ENCODE measurements at regions not wholly inside any gene's neighbourhood (a gene's known extent, or its start where the extent isn't known, plus 50 kb on each side); places are given as distances from the start of the nearest gene placed in this dataset.

DNA sequence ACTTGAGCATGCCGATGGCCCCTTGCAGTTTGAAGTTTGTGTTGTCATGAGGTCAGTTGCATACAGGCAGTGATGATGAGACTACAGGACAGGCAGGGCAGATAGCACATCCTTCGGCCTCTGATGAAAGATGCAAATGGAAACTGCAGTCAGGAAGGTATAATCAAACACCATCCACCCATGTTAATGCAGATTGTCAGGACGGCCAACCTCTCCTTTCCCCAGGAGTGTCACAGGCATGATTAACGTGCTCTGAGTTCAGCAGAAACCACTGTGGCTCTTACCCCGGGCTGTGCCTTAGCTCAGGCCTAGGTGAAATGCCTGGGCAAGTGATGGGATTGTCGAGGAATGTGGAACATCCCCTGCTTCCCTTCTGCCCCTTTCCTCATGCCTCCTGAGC is 893.5 kb upstream of the RBFOX1 start:
- no peak for DNase-seq (ENCODE audit: low read depth)

DNA sequence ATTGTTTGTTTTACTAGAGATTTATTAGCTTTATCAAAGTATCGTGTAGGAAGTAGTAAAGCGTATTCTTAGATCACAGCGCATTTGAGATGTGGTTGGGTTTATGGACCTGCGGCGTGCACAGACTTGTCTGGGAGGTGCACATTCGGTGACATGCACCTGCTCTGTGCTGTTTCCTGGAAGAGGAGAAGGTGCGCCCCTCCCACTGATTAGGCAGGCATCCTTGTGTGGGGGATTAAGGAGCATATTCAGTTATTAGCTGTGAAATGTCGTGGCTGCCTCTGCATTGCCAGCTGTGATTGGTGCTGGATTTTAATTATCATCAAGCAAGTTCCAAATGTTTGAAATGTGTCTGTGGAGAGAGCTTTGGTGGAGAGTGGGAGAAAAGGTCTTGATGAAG is 903.8 kb upstream of the RBFOX1 start:
- DNase-seq (ENCODE audit: low read depth), result no peak

DNA sequence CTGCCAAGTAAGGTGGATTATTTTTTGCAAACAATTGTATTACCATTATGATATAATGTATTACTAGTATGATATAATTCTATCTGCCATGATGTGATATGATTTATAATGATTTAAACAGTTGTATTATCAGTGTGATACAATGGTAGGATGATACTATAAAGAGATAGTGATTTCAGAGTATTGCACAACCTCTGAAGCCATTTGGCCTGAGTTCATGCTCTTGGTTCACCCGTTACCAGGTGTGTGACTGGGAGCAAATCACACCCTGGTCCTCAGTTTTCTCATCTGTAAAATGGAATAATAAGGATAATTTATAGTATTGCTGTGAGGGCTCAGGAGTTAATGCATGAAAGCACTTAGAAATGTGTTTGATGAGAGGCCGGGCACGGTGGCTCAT is 905.0 kb upstream of the RBFOX1 start:
- DNase-seq (ENCODE audit: low read depth), result no peak

DNA sequence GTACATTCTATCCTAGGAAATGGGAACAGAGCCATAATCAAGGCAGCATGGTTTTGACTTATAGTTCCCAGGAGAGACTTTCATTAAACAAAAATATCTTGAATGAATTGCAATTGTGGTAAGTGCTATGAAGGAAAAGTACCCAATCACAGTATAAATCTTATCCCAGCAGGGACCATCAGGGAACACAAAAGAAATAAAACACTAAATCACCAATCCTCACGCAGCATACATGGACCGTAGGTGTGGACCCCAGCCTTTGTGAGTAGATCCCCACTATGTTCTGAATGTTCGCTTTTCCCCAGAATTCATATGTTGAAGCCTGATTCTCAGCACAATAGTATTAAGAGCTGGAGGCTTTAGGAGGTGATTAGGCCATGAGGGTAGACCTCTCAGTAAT is 925.0 kb upstream of the RBFOX1 start:
- DNase-seq (ENCODE audit: low read depth), result no peak

DNA sequence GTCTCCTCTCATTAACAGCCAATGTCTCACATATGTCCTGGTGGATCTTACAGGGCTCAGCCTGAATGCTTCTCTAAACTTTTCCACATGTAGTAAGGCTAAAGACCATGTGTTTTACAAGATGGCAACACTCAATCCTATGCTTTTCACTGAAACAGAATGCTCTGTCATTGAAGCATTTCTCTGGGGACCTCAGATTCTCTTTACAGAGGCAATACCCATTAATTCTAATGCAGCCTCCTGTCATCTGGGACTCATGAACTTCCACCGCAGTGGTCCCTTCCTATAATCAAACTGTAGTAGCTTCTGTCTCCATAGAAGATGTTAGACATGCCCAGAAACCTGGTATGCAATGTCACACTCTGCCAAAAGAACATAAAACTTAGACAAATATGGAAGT is 926.6 kb upstream of the RBFOX1 start:
- no peak for DNase-seq (ENCODE audit: low read depth)

DNA sequence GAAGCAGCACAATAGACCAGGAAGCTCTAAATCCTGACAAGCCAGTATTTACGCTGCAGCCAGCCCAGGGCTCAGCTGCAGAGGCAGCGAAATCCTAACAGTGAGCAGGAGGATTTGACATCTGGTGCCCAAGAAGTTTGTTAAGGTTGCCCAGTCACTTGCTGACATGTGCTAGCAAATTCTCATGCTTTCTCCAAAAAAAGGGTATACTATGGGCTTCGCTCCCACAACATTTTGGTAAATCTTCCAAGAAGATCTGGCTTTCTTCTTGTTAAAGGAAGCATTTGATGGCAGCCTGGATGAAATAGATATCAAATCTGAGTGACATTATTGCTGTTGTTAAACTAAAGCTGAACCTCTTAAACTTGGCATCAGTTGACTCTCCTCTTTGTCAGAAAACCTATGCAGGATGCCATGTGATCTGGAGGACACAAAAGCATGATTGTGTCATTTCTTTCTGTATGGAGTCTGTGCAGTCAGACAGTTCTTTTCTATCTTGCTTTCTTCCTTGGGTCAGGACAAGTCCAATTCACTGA is 949.7 kb upstream of the RBFOX1 start:
- no peak for DNase-seq (ENCODE audit: low read depth)

DNA sequence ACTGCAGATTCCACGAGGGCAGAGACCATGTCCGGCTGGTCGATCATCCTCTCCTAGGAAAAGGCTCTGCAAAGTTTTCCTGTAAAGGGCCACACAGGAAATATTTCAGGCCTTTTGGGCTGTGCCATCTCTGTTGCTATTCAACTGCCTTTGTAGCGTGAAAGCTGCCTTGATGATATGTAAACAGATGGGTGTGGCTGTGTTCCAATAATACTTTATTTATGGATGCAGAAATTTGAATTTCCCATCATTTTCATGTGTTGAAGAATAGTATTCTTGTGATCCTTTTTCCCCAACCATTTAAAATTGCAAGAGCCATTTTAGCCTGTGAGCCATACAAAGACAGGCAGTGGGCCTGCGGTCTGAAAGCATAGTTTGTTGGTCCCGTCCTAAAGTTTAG is 950.7 kb upstream of the RBFOX1 start:
- no peak for DNase-seq (ENCODE audit: low read depth)

DNA sequence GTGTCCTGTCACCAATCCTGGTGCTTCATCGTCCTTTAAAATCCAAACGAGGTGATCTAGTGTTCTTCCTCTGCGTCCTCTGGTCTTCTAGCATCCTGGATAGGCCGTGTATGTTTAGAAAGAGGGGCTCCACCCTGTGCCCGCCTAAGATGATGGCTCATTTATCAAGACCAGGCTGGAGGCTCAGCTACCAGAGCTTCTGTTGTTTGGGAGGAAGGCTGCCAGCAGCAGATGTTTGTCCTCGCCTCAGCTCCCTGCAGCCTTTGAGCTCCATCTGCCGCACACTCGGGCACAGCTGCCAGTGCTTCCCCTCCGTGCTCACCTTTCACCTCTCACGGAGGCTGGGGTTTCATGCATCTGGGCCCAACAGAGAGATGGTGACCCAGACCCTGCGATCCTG is 954.7 kb upstream of the RBFOX1 start:
- no peak for DNase-seq (ENCODE audit: low read depth)

DNA sequence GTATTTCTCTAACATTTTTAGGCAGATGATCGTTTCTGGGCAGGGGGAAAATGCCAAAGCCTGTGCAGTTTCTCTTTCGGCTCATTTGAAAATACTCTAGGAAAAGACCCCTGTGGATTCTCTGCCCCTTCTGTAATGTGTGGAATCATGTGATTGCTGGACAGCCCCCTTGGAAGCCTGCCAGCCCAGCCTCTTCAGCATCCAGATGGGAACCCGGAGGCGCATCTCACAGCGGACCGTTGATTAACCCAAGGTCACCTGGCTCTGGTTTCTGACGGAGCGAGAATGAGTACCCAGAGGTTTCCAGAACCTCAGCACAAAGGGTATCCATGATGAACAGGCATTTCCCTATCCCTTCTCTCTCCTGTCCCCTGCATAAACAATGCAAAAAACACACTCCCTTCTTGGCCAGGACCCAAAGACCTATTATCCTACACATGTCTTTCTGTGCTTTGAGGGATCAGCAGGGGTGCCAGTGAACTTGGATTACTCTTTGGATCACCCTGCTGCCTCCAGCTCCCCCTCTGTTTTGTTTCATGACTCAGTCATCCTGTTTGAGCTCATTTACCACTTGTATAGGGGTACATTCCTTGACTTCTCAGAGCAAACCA is 957.1 kb upstream of the RBFOX1 start:
- no peak for DNase-seq (ENCODE audit: low read depth)

DNA sequence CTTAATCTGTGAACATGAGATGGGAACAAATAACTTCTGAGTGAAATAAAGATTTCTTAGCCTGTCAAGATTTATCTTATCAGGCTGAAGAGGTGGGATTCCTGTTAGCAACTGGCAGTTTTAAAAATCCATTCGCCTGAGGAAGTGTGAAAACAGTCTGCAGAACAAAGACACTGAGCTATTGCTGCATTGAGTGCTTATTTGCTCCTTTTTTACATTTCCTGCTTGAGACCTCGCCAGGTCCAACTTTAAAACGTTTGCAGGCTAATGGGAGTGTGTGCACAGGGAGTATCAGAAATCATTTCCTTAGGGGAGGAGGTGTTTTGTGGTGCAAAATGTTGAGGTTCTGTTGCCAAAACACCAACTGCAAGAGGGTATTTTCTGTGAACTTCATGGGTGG is 957.8 kb upstream of the RBFOX1 start:
- DNase-seq (ENCODE audit: low read depth), result no peak

DNA sequence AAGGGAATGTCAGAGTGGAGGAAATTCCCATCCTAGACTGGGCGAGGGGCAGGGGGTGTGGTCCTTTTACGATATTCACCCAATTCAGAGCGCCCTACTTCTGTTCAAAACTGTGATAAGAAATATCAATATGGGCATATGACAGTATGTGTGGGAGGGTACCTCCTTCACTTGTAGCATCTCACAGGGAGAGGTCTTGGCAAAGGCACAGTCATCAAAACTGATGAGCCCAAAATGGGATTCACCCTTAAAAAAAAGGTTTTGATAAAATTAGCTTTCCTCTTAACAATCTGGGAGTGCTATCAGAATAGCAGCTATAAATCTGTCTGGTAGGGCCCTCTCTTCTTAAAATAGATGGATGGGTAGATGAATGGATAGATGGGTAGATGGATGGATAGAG is 967.8 kb upstream of the RBFOX1 start:
- DNase-seq (ENCODE audit: low read depth), result no peak

DNA sequence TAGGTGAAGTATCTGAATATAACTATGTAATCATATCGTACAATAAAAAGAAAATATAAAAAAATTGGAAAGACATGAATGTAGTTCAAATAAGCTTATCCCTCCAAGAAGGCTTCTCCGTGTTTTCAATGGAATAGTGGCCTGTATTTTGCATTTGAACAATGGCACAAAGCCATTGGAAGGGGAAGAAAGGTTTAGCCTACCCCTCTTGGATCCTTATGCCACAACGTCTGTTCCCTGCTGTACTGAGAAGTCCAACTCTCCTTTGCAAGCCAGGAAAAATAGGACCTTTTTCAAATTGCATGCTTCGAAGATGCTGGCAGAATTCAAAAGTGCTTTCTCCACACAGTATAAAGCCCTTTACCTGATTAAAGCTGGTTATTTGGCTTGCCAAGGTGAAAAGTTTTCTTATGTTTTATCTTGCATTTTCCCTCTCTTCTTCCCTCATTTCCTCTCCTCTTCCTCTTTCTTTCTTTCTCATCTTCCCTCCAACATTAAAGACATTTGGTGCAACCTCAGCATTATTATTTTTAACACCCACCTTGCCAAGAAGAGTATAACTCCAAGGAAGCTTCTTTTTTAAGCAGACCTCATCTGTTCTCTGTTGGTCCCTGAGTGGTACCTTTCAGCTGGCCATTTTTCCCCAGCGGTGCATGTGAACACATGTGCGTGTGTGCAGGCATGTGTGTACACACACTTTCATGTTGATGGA is 968.6 kb upstream of the RBFOX1 start:
- DNase-seq (ENCODE audit: low read depth), result no peak

DNA sequence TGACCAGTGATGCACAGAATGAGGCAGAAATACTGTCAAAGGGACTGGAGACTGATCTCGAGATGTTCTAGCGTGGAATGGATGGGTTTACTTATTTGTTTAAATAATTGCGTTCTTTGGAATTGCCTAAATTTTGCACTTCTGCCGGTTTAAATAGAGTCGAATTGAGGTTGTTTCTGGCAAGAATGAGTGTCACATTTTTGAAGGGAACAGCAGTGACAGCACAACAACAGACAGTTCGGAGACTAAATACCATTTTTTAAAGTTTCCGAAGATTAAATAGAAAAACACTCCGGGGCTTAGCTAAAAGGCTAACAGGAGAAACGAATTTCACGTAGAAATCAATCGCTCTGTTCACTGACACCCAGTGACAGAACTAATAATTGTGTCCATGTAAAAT is 969.2 kb upstream of the RBFOX1 start:
- no peak for DNase-seq (ENCODE audit: low read depth)

DNA sequence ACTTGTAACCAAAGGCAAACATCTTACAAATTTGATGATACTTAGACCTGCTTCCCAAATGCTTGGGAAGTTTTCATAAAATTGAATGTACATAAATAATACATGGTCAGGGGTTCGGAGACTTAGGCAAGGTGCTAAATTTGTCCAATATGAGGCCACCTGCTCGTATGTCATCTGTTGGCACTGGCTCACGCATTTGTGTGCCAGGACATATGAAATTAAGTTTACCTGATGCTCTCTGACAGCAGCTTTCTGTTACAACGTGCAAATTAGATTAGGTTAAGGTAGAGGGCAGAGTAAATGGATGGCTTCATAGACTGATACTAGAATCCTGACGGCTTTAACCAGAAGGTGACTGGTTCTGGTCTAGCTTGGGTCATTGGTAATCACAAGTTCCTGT is 970.3 kb upstream of the RBFOX1 start:
- DNase-seq (ENCODE audit: low read depth), result no peak

DNA sequence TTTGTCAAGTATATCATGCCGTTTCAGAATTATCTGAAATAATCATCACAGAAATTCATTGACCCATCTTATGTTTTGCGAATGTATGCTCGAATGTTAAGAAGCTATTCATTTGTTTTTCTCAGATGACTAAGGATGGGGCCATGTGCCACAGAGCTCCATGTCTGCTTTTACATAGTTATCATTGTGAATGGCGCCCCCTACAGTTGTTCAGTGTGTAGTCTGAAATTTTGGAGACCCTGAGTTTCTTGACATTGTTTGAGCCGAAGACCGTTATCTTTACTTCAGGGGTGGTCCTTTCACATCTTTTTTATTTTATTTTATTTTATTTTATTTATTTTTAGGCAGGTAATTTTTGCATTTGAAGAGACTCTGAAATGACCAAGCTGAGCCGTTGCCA is 972.0 kb upstream of the RBFOX1 start:
- no peak for DNase-seq (ENCODE audit: low read depth)

DNA sequence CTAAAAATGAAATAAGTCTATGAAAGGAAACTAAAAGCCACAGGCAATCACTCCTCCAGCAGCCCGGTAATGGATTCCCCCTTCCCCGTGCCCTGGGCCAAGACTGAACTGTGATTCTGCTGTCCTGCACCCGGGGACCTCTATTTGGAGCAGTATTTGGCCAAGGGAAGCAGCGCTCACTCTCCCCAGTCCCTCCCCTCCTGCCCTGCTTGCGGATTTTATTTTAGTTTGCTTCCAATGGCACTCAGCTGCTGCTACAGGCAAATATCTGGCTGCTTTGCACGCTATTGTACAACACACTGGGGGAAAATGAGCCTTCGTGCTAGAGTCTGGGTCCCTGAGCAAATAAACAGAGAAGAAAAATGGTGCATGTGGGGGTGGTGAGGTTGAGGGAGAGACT is 975.7 kb upstream of the RBFOX1 start:
- no peak for DNase-seq (ENCODE audit: low read depth)

DNA sequence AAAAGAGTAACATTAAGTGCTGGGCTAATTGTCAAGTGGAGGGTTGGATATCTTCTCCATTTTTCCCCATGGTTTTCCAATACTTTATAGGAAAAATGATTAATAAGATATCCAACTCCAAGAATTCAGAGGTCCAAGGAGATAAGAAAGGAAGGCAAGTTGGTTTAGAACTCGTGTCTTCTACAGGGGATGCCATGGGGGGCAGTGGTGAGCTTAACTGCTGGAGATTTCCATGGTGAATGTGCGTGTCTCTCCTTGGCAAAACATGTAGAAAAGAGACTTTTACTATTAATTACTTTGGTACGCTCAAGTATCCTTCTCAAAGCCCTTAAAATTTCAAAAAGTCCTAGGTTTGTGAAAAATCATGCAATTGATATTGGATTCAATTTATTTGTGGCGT is 982.9 kb upstream of the RBFOX1 start:
- DNase-seq (ENCODE audit: low read depth), result no peak

DNA sequence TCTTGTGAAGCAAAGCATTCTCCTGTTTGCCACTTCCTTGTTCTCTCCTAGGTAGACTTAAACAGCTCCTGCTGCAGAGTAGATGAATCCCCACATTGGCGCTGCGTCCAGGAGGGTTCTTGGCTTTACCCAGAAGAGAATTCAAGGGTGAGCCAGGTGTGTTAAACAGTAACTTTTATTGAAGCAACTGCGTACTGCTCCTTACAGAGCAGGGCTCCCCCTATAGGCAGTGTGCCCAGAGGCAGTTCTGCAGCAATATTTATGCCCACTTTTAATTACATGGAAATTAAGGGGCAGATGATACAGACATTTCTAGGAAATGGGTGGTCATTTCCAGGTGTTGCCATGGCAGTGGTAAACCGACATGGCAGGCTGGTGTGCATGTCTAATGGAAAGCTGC is 987.6 kb upstream of the RBFOX1 start:
- DNase-seq (ENCODE audit: low read depth), result no peak

DNA sequence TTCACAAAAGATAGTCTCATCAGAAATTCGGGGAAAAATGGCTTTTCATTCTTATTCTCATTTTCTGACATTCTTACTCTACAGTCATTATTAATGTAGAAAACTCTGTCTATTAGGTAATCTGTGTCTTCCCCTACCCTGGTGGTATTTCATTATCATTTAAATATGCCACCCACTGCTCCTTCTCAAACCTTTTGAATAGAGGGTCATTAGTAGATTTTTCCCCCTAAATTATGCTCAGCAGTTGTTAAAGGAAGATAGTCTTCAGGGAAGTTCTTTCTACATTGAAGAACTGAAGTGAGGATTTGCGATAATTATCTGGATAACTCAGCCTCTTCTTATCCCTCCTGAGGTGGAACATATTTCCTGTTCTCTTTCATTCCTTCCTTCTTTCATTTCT is 989.5 kb upstream of the RBFOX1 start:
- DNase-seq (ENCODE audit: low read depth), result no peak

DNA sequence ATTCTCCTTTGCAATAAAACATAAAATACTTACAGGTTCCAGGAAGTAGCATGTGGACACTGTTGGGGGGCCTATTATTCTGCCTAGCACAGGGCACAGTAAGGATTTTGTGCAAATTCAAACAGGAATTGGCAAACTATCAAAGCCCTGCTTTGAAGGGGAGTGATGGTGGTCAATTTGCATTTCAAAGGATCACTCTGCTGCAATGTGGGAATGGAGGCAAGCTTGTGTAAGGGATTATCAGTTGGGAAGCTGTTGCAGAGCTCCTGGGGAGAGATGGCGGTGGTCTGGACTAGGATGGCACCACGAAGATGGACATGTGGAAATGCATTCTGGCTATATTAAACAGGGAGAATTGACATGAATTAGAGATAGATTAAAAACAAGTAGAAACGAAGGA is 990.7 kb upstream of the RBFOX1 start:
- no peak for DNase-seq (ENCODE audit: low read depth)

DNA sequence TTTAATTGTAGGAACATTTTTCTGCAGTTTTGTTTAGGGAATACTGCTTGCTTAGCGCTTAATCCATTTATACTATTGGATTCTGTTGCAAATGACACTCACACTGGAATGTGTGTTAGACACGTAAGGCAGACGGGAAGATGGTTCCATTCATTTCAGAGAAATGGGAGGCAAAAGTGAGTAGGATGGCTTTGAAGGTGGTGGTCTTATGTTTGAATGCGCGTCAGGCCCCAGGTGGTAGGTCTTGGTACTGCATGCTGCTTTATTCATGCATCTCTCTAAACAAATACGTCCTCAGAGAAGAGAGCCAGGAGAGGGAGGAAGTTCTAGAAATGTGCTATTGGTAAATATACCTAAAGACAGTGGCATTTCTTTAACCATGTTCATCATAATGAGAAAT is 997.6 kb upstream of the RBFOX1 start:
- DNase-seq (ENCODE audit: low read depth), result peak; percentile 51

DNA sequence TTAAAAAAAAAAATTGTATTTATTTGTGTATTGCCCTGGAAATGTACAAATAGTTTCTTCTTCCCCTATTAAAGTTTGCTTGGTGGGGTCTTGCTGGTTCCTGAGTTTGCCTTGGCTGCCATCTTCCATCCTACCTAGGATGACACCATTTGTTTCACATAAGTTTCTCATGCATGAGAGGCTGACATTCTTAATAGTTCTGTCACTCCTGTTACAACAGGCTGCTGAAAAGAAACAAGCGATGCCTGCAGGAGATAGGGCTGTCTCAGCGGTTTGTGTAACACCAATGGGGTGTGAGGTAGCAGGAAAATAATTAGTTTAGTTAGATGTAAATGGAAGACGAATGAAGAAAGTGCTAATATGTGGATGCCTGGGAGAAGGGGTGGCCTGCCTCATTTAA is 1000.9 kb upstream of the RBFOX1 start:
- no peak for DNase-seq (ENCODE audit: low read depth)

DNA sequence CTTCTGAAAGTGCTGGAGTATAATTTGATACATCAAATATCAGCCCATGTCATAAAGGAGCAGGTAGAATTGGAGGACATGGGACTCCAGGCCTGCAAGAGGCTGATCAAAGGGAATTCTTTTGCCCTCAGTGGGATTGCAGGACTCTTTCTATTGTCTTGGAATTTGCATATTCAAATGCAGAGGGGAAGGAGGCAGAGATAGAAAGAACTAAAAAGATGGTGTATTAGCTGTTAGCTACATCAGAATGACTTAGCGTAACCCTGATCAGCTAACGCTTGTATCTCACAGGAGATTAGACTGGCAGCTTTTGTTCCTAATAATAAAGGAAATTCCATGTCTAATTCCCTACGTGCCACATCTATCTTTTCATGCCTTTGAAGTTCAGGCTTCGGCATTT is 1014.7 kb upstream of the RBFOX1 start:
- no peak for DNase-seq (ENCODE audit: low read depth)
